AG04449 (cell line): ENCODE measurements at regions not wholly inside any gene's neighbourhood (a gene's known extent, or its start where the extent isn't known, plus 50 kb on each side); places are given as distances from the start of the nearest gene placed in this dataset.
"Not testable (repeated sequence)": the region's sequence is repeated elsewhere in the genome, so short reads cannot be mapped to it uniquely, and the experiment has no call there.

Experiments
- CTCF ChIA-PET: fragments of 350-600 bp; formaldehyde crosslinking; extraction: SDS; loops from one replicate; lab custom pipeline; 2021; ENCODE audit warnings: antibody characterized with exemption; lab: Yijun Ruan, JAX
- POLR2A ChIA-PET: fragments of 400-600, 350-600 bp; formaldehyde crosslinking; extraction: SDS; loops from one replicate; lab custom pipeline; 2020; ENCODE audit warnings: antibody characterized with exemption, inconsistent platforms; lab: Yijun Ruan, JAX
- DNase-seq: peaks from one replicate; pipeline ENCODE4 v3.0.0-alpha.2; 2010; ENCODE audit warnings: low read depth, low spot score
- H3K4me3 ChIP-seq: 2 replicates; pipeline ENCODE4 v1.5.1; 2011; ENCODE audit warnings: low read depth, mild to moderate bottlenecking, control low read depth, low read length
- TF ChIP-seq, protein P1 (sequence below): IDR thresholded peaks from one replicate; pipeline ENCODE4 v1.5.1; 2011; ENCODE audit warnings: mild to moderate bottlenecking, moderate library complexity, low read length, control low read depth, inconsistent platforms; ENCODE audit not compliant: insufficient read depth; ENCODE audit errors: missing control alignments

DNA sequence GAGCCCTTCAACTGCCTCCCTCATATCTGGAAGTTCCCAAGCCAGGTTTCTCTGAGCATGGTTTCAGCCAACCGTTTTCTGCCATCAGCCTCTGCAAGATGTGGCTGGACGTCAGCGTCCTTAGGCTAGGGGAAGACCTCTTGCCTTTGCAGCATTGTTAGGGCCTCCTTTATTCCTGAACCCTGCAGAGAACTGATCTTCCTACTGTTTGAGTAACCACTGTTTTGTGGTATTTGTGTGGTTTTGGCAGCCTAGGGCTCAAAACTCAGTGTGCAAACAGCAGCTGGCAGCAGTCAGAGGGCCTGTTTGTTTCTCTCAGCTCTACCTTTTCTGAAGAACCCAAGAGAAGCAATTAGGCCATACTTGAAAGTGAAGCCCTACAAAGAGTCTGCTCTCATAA lies 83.4 kb upstream of the SEMA3E start:
- TF ChIP-seq, protein P1, sequence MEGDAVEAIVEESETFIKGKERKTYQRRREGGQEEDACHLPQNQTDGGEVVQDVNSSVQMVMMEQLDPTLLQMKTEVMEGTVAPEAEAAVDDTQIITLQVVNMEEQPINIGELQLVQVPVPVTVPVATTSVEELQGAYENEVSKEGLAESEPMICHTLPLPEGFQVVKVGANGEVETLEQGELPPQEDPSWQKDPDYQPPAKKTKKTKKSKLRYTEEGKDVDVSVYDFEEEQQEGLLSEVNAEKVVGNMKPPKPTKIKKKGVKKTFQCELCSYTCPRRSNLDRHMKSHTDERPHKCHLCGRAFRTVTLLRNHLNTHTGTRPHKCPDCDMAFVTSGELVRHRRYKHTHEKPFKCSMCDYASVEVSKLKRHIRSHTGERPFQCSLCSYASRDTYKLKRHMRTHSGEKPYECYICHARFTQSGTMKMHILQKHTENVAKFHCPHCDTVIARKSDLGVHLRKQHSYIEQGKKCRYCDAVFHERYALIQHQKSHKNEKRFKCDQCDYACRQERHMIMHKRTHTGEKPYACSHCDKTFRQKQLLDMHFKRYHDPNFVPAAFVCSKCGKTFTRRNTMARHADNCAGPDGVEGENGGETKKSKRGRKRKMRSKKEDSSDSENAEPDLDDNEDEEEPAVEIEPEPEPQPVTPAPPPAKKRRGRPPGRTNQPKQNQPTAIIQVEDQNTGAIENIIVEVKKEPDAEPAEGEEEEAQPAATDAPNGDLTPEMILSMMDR, result no peak
- no peak for DNase-seq
- POLR2A ChIA-PET, result interaction anchor here (0.6 kb wide), 1 partner anchor 1320 kb away, joined by 3 read pairs; no protein-coding TSS in a partner anchor
- no peak overlapping the region for H3K4me3 ChIP-seq
- CTCF ChIA-PET, result no interaction called here

DNA sequence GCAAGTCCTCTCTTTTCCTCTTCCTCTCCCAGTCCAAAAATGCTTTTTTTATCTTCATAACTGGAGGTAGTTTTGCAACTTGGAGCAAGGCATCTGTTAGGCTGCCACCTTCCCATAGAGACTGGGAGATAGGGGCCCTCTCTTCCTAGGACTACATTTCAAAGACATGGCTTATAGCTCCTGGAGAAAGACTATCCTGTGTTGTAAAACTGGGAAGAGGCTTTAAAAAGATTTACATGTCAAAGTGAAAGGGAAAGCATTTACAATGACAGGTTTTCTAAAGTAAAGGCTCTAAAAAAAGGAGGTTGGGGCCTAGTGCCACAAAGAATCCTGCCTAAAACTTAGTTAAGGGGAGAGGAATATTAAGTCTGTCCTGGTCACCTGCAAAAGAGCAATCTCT lies 82.2 kb upstream of the SEMA3E start:
- H3K4me3 ChIP-seq, result no peak overlapping the region
- CTCF ChIA-PET, result no interaction called here
- POLR2A ChIA-PET, result no interaction called here
- TF ChIP-seq, protein P1, result no peak
- no peak for DNase-seq

DNA sequence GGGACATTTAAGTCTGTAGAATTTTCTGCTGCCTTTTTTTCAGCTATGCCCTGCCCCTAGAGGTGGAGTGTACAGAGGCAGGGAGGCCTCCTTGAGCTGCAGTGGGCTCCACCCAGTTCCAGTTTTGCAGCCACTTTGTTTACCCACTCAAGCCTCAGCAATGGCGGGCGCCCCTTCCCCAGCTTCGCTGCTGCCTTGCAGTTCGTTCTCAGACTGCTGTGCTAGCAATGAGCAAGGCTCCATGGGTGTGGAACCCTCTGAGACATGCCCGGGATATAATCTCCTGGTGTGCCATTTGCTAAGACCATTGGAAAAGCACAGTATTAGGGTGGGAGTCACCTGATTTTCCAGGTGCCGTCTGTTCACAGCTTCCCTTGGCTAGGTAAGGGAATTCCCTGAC lies 68.0 kb upstream of the SEMA3E start:
- POLR2A ChIA-PET, DNase-seq, CTCF ChIA-PET, H3K4me3 ChIP-seq: not testable (repeated sequence)

DNA sequence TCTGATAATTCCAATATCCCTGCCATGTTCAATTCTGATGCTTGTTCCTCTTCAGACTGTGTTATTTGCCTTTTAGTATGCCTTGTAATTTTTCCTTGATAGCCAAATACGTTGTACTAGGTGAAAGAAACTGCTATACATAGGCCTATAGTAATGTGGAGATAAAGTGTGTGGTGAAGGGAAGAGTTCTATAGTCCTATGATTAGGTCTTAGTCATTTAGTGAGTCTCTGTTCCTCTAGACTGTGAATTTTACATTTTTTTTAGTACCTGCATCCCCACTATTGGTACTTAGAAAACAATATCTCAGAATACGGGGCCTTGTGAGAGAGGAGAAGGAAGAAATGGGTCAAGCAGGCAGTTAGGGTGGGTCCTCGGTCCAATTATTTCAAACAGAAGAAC lies 59.6 kb upstream of the SEMA3E start:
- ChIA-PET POLR2A (no interaction called here), CTCF (no interaction called here)
- DNase-seq, result no peak
- TF ChIP-seq, protein P1, result no peak
- no peak overlapping the region for H3K4me3 ChIP-seq

DNA sequence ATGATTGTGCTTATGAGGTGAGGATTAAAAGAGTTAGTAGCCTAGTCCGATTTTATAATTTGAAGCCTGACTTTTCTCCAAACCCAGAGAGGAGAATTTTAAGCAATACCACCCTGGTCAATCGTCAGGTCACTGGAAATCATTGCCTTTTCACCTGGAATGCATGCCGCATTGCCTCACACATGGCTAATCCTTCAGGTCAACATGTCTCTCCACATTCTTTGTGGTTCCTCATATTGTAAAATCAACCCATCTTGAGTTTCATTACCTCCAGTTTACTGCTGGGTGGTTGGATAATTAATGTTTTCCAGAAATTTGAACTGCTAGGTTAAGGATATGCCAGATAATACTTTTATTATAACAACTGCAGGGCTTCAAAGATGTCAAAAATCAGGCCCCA lies 55.6 kb upstream of the SEMA3E start:
- no peak for DNase-seq
- ChIA-PET CTCF (no interaction called here), POLR2A (no interaction called here)
- no peak overlapping the region for H3K4me3 ChIP-seq
- TF ChIP-seq, protein P1, result no peak

DNA sequence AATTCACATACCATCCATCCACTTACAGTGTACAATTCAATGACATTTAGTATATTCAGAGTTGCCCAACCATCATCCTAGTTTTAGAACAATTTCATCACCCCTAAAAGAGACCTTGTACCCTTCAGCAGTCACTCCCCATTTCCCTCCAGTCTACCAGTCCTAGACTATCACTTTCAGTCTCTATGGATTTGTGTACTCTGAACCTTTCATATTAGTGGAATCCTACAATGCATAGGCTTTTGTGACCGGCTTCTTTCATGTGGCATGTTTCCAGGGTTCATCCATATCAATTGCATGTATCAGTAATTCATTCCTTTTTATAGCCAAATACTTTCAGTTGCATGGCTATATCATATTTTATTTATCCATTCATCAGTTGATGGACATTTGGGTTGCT lies 53.5 kb upstream of the SEMA3E start:
- CTCF ChIA-PET, result no interaction called here
- DNase-seq, result no peak
- TF ChIP-seq, protein P1, result no peak
- H3K4me3 ChIP-seq, result no peak overlapping the region
- POLR2A ChIA-PET, result no interaction called here

DNA sequence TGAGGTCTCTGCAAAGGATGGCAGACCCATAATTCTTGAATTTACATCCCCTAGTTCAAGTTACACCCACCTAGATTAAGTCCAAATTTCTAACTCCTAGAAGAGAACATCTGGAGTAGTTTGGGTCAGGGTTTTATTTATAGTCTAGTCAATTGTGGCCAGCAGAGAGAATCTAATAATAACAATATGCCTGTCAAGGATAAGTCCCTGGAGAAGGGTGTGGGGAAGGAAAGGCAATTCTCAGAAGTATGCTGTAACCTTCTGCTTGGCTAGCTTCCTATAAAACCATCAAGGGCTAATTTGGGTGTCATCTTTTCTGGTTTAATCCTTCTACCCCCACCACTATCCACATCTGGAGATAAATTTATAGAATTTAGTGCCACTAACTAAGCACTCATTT lies 52.8 kb upstream of the SEMA3E start:
- H3K4me3 ChIP-seq, result no peak overlapping the region
- CTCF ChIA-PET, result no interaction called here
- TF ChIP-seq, protein P1, result no peak
- POLR2A ChIA-PET, result no interaction called here
- no peak for DNase-seq
